Kidney epithelial cell (primary cell): ENCODE measurements at regions not wholly inside any gene's neighbourhood (a gene's known extent, or its start where the extent isn't known, plus 50 kb on each side); places are given as distances from the start of the nearest gene placed in this dataset.

Experiments
- DNase-seq: peaks from one replicate; pipeline ENCODE4 v3.0.0-alpha.2; 2010; ENCODE audit warnings: low read depth
- H3K27me3 ChIP-seq: 2 replicates; pipeline ENCODE4 v1.6.0; 2011; ENCODE audit warnings: low read length; ENCODE audit not compliant: control insufficient read depth, insufficient read depth
- H3K36me3 ChIP-seq: 2 replicates; pipeline ENCODE4 v1.5.1; 2011; ENCODE audit warnings: low read length; ENCODE audit not compliant: control insufficient read depth, insufficient read depth
- H3K4me3 ChIP-seq: 2 replicates; pipeline ENCODE4 v1.5.1; 2011; ENCODE audit warnings: low read depth, mild to moderate bottlenecking, control low read depth, low read length
- CTCF ChIP-seq: IDR thresholded peaks from 2 replicates; pipeline ENCODE4 v1.5.1; 2011; ENCODE audit warnings: mild to moderate bottlenecking, moderate library complexity, low read length, control low read depth, inconsistent platforms; ENCODE audit not compliant: insufficient read depth, poor library complexity, severe bottlenecking

- TF ChIP-seq CTCF = no peak
- DNase-seq = no peak
- Histone ChIP-seq H3K36me3 (no peaks in the 10 kb centered on the region), H3K27me3 (no peaks in the 10 kb centered on the region), H3K4me3 (no peak overlapping the region)
Measured at GRCh38 chr3:152662157-152662556, 172.8 kb upstream of the P2RY1 start.

- H3K27me3 ChIP-seq = no peaks in the 10 kb centered on the region
- no peak for DNase-seq
- no peak for TF ChIP-seq CTCF
- H3K4me3 ChIP-seq = no peak overlapping the region
- H3K36me3 ChIP-seq = no peaks in the 10 kb centered on the region
Measured at GRCh38 chr3:152664766-152665165, 170.2 kb upstream of the P2RY1 start.

GRCh38 chr3:152667267-152667666 lies 167.7 kb upstream of the P2RY1 start:
- Histone ChIP-seq H3K27me3 (no peaks in the 10 kb centered on the region), H3K36me3 (no peaks in the 10 kb centered on the region), H3K4me3 (no peak overlapping the region)
- no peak for TF ChIP-seq CTCF
- DNase-seq = no peak

GRCh38 chr3:152669560-152669959 lies 165.4 kb upstream of the P2RY1 start:
- DNase-seq = no peak
- TF ChIP-seq CTCF = no peak
- Histone ChIP-seq H3K27me3 (no peaks in the 10 kb centered on the region), H3K36me3 (no peaks in the 10 kb centered on the region), H3K4me3 (no peak overlapping the region)

GRCh38 chr3:152671446-152672319 lies 163.2 kb upstream of the P2RY1 start:
- Histone ChIP-seq H3K27me3 (no peaks in the 10 kb centered on the region), H3K4me3 (no peak overlapping the region), H3K36me3 (no peaks in the 10 kb centered on the region)
- no peak for DNase-seq
- TF ChIP-seq CTCF = no peak

GRCh38 chr3:152672320-152672649 lies 162.6 kb upstream of the P2RY1 start:
- Histone ChIP-seq H3K27me3 (no peaks in the 10 kb centered on the region), H3K36me3 (no peaks in the 10 kb centered on the region), H3K4me3 (no peak overlapping the region)
- no peak for TF ChIP-seq CTCF
- no peak for DNase-seq
